A673 (cell line): ENCODE measurements at regions not wholly inside any gene's neighbourhood (a gene's known extent, or its start where the extent isn't known, plus 50 kb on each side); places are given as distances from the start of the nearest gene placed in this dataset.

Experiments
- BruUV-seq: library from RNA; stranded (reverse); fragments of 400-500 nt; replicated peaks from 2 replicates; lab custom pipeline; 2021; lab: Mats Ljungman, UMichigan
- CTCF ChIA-PET: fragments of 300-600 bp; sonication (Branson Sonifier 250); formaldehyde crosslinking; loops from one replicate; lab custom pipeline; 2022; ENCODE audit warnings: antibody characterized with exemption; lab: Charles Lee
- POLR2A ChIA-PET: fragments of 300-600 bp; sonication (Branson Sonifier 250); formaldehyde crosslinking; loops from one replicate; lab custom pipeline; 2022; ENCODE audit warnings: antibody characterized with exemption; ENCODE audit not compliant: low non-redundant PET; lab: Charles Lee
- DNase-seq: peaks from one replicate; pipeline ENCODE4 v3.0.0-alpha.2; 2015; ENCODE audit warnings: low spot score
- H3K27ac ChIP-seq: fragments of 200-600 bp; sonication (generic); 2 replicates; pipeline ENCODE4 v1.5.1; 2016; ENCODE audit warnings: mixed run types, low read depth, mild to moderate bottlenecking, mixed read lengths, antibody characterized with exemption, low read length; ENCODE audit not compliant: poor library complexity, severe bottlenecking
- H3K27me3 ChIP-seq: fragments of 200-600 bp; sonication (generic); replicated peaks from 2 replicates; pipeline ENCODE4 v1.6.1; 2017; ENCODE audit warnings: mixed run types, low read depth, mild to moderate bottlenecking, mixed read lengths, antibody characterized with exemption, low read length; ENCODE audit not compliant: insufficient read depth, poor library complexity
- H3K36me3 ChIP-seq: fragments of 200-600 bp; sonication (generic); 2 replicates; pipeline ENCODE4 v1.6.1; 2016; ENCODE audit warnings: mixed run types, mild to moderate bottlenecking, mixed read lengths, antibody characterized with exemption, low read length; ENCODE audit not compliant: insufficient read depth, poor library complexity, severe bottlenecking
- H3K4me1 ChIP-seq: fragments of 200-600 bp; sonication (generic); 2 replicates; pipeline ENCODE4 v1.6.1; 2017; ENCODE audit warnings: mixed run types, mild to moderate bottlenecking, mixed read lengths, antibody characterized with exemption, low read length; ENCODE audit not compliant: insufficient read depth, poor library complexity, severe bottlenecking
- H3K4me3 ChIP-seq: fragments of 200-600 bp; sonication (generic); 2 replicates; pipeline ENCODE4 v1.5.1; 2016; ENCODE audit warnings: low read depth, mixed run types, mild to moderate bottlenecking, mixed read lengths, low read length; ENCODE audit not compliant: poor library complexity, severe bottlenecking
- H3K9me3 ChIP-seq: fragments of 200-600 bp; sonication (generic); 2 replicates; pipeline ENCODE4 v1.6.1; 2016; ENCODE audit warnings: mixed run types, low read depth, mild to moderate bottlenecking, mixed read lengths, antibody characterized with exemption, low read length; ENCODE audit not compliant: poor library complexity, severe bottlenecking
- CTCF ChIP-seq: fragments of 300-800, 200-600 bp; sonication (generic); conservative IDR thresholded peaks from 2 replicates; pipeline ENCODE4 v1.5.1; 2017; ENCODE audit warnings: low read depth, mild to moderate bottlenecking, antibody characterized with exemption, low read length, moderate library complexity, mixed read lengths
- EZH2 ChIP-seq: fragments of 200-600 bp; sonication (generic); IDR thresholded peaks from 2 replicates; pipeline ENCODE4 v1.6.1; 2017; ENCODE audit warnings: borderline replicate concordance, low read depth, mild to moderate bottlenecking, mixed read lengths, antibody characterized with exemption, low read length; ENCODE audit not compliant: poor library complexity, severe bottlenecking
- intact Hi-C: fragments of 100-400 bp; cut with micrococcal nuclease; formaldehyde crosslinking; loops from one replicate; pipeline ENCODE4 v1.10.0; 2022; ENCODE audit not compliant: unreplicated experiment

DNA sequence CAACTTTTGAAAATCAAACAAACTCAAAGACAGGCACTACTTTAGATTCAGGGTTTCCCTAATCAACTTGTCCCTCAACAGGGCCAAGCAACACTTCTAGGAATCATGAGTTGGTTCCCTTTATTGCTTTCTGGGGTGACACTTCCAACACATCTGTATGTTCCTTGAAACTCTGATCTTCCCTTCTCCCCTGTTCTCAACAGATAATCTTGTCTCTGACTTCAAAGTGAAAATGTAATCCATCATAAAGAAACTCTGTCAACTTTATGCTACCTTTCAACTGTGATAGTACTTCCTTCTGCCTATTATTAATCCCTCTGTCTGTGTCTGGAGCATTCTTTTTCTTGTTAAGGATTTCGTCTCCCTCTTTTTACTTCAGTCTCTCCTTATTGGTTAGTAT is 250.1 kb upstream of the MEF2C start:
- POLR2A ChIA-PET: no interaction called here
- no peak for TF ChIP-seq CTCF
- no peak for TF ChIP-seq EZH2
- H3K9me3 ChIP-seq: no peaks in the 10 kb centered on the region
- no peak for DNase-seq
- no peaks in the 10 kb centered on the region for H3K36me3 ChIP-seq
- no peak overlapping the region for H3K4me3 ChIP-seq
- intact Hi-C loops: no loop called here
- CTCF ChIA-PET: no interaction called here
- H3K27me3 ChIP-seq: no peaks in the 10 kb centered on the region
- H3K27ac ChIP-seq: no peak overlapping the region
- no peaks in the 10 kb centered on the region for H3K4me1 ChIP-seq
- no TSS peak for BruUV-seq

GRCh38 chr5:89130851-89131250 is 247.9 kb upstream of the MEF2C start:
- Histone ChIP-seq H3K27me3 (no peaks in the 10 kb centered on the region), H3K9me3 (no peaks in the 10 kb centered on the region), H3K36me3 (no peaks in the 10 kb centered on the region), H3K27ac (no peak overlapping the region), H3K4me1 (no peaks in the 10 kb centered on the region), H3K4me3 (no peak overlapping the region)
- DNase-seq: no peak
- ChIA-PET POLR2A (no interaction called here), CTCF (no interaction called here)
- no peak for TF ChIP-seq CTCF
- no peak for TF ChIP-seq EZH2
- intact Hi-C loops: no loop called here
- BruUV-seq: no TSS peak

DNA sequence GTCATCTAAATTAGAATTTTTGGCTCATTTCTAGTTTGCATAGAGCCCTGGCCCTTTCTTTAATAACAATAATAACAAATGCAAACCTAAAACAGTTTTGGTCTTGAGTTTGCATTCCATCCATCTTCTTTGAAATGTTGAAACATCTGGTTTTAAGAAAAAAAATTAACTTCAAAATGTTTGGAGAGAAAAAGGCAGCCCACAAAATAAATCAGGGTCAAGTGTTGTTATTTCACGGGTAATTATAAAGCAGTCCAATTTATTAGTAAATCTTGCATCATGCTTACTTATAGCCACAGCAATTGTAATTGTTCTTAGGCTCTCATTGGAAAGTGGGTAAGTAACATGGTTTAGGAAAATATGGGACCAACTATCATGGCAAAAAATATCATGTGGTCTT is 247.0 kb upstream of the MEF2C start:
- POLR2A ChIA-PET: no interaction called here
- no peak for DNase-seq
- Histone ChIP-seq H3K4me1 (no peaks in the 10 kb centered on the region), H3K9me3 (no peaks in the 10 kb centered on the region), H3K27ac (no peak overlapping the region), H3K27me3 (no peaks in the 10 kb centered on the region), H3K4me3 (no peak overlapping the region), H3K36me3 (no peaks in the 10 kb centered on the region)
- CTCF ChIA-PET: no interaction called here
- BruUV-seq: no TSS peak
- intact Hi-C loops: no loop called here
- TF ChIP-seq CTCF: no peak
- TF ChIP-seq EZH2: no peak
